BE2C (cell line): ENCODE measurements at regions not wholly inside any gene's neighbourhood (a gene's known extent, or its start where the extent isn't known, plus 50 kb on each side); places are given as distances from the start of the nearest gene placed in this dataset.
"Not testable (repeated sequence)": the region's sequence is repeated elsewhere in the genome, so short reads cannot be mapped to it uniquely, and the experiment has no call there.

Source experiments
- DNase-seq: peaks from one replicate; pipeline ENCODE4 v3.0.0-alpha.2; 2020
- H3K27me3 ChIP-seq: fragments of 250-450 bp; sonication (Bioruptor Pico); 2 replicates; pipeline ENCODE4 v1.5.1; 2020; ENCODE audit warnings: mild to moderate bottlenecking
- H3K36me3 ChIP-seq: fragments of 250-450 bp; sonication (Bioruptor Pico); 2 replicates; pipeline ENCODE4 v1.5.1; 2020; ENCODE audit warnings: mild to moderate bottlenecking
- H3K4me1 ChIP-seq: fragments of 250-450 bp; sonication (Bioruptor Pico); 2 replicates; pipeline ENCODE4 v1.5.1; 2020
- H3K4me3 ChIP-seq: 2 replicates; pipeline ENCODE4 v1.5.1; 2011; ENCODE audit warnings: low read depth, low read length
- H3K9me3 ChIP-seq: fragments of 250-450 bp; sonication (Bioruptor Pico); 2 replicates; pipeline ENCODE4 v1.5.1; 2020
- CTCF ChIP-seq: IDR thresholded peaks from 2 replicates; pipeline ENCODE4 v1.5.1; 2012; ENCODE audit warnings: mild to moderate bottlenecking, low read depth, low read length

- H3K4me1 ChIP-seq = peaks cover 6% of the 10 kb centered on the region
- no peaks in the 10 kb centered on the region; the same call in 1 of the 2 replicates for H3K27me3 ChIP-seq
- no peak overlapping the region for H3K4me3 ChIP-seq
- TF ChIP-seq CTCF = no peak
- no peaks in the 10 kb centered on the region for H3K9me3 ChIP-seq
- no peaks in the 10 kb centered on the region for H3K36me3 ChIP-seq
- DNase-seq = no peak
Measured at GRCh38 chr4:3877236-3877635, 111.1 kb downstream of the ADRA2C start.

- no peaks in the 10 kb centered on the region; the same call in 1 of the 2 replicates for H3K27me3 ChIP-seq
- TF ChIP-seq CTCF = no peak
- peaks cover 6% of the 10 kb centered on the region for H3K4me1 ChIP-seq
- no peak overlapping the region for H3K4me3 ChIP-seq
- H3K36me3 ChIP-seq = no peaks in the 10 kb centered on the region
- no peaks in the 10 kb centered on the region for H3K9me3 ChIP-seq
- no peak for DNase-seq
Measured at GRCh38 chr4:3877868-3878267, 111.7 kb downstream of the ADRA2C start.

GRCh38 chr4:3878678-3879077, 112.5 kb downstream of the ADRA2C start:
- H3K4me1 ChIP-seq = peaks cover 6% of the 10 kb centered on the region
- no peaks in the 10 kb centered on the region; the same call in 1 of the 2 replicates for H3K27me3 ChIP-seq
- H3K4me3 ChIP-seq = no peak overlapping the region
- no peaks in the 10 kb centered on the region for H3K36me3 ChIP-seq
- no peak for TF ChIP-seq CTCF
- no peaks in the 10 kb centered on the region for H3K9me3 ChIP-seq
- no peak for DNase-seq

GRCh38 chr4:3879681-3880614, 113.8 kb downstream of the ADRA2C start:
- Histone ChIP-seq H3K4me1 (peaks cover 6% of the 10 kb centered on the region), H3K27me3 (no peaks in the 10 kb centered on the region; the same call in 1 of the 2 replicates), H3K4me3 (peak overlapping the region; percentile 14; the same call in 1 of the 2 replicates), H3K9me3 (no peaks in the 10 kb centered on the region), H3K36me3 (no peaks in the 10 kb centered on the region)
- DNase-seq = no peak
- no peak for TF ChIP-seq CTCF

GRCh38 chr4:3880615-3881120, 114.5 kb downstream of the ADRA2C start:
- peak; percentile 89 for DNase-seq

GRCh38 chr4:3882316-3882885, 116.2 kb downstream of the ADRA2C start:
- H3K36me3 ChIP-seq, H3K4me1 ChIP-seq, H3K27me3 ChIP-seq, DNase-seq, H3K9me3 ChIP-seq, H3K4me3 ChIP-seq: not testable (repeated sequence)

More at GRCh38 chr4:3880615-3881120, 114.5 kb downstream of the ADRA2C start:
- no peaks in the 10 kb centered on the region; the same call in 1 of the 2 replicates for H3K27me3 ChIP-seq
- peaks cover 6% of the 10 kb centered on the region for H3K4me1 ChIP-seq
- no peaks in the 10 kb centered on the region for H3K36me3 ChIP-seq
- peak; percentile 78 for TF ChIP-seq CTCF
- no peaks in the 10 kb centered on the region for H3K9me3 ChIP-seq
- peak overlapping the region; percentile 14; the same call in 1 of the 2 replicates for H3K4me3 ChIP-seq

GRCh38 chr4:3884261-3884660, 118.1 kb downstream of the ADRA2C start:
- not testable (repeated sequence) for H3K36me3 ChIP-seq, H3K27me3 ChIP-seq, DNase-seq, H3K4me3 ChIP-seq, H3K4me1 ChIP-seq, H3K9me3 ChIP-seq

- not testable (repeated sequence) for DNase-seq, H3K4me3 ChIP-seq, H3K9me3 ChIP-seq, H3K4me1 ChIP-seq, H3K36me3 ChIP-seq
- H3K27me3 ChIP-seq = peaks cover 18% of the 10 kb centered on the region; the same call in 1 of the 2 replicates
Measured at GRCh38 chr4:3893590-3893989, 127.4 kb downstream of the ADRA2C start.

GRCh38 chr4:3894086-3894959, 128.1 kb downstream of the ADRA2C start:
- not testable (repeated sequence) for H3K4me3 ChIP-seq, DNase-seq, H3K9me3 ChIP-seq, H3K36me3 ChIP-seq, H3K4me1 ChIP-seq
- peaks cover 18% of the 10 kb centered on the region; the same call in 1 of the 2 replicates for H3K27me3 ChIP-seq
